GM23248 (cell line): ENCODE measurements at regions not wholly inside any gene's neighbourhood (a gene's known extent, or its start where the extent isn't known, plus 50 kb on each side); places are given as distances from the start of the nearest gene placed in this dataset.

Source experiments
- DNase-seq: peaks from one replicate; pipeline ENCODE4 v3.0.0-alpha.2; 2015
- H2AFZ ChIP-seq: fragments of 200-600 bp; sonication (generic); 2 replicates; pipeline ENCODE4 v1.6.1; 2016; ENCODE audit warnings: antibody characterized with exemption
- H3F3A ChIP-seq: fragments of 200-600 bp; sonication (generic); 2 replicates; pipeline ENCODE4 v1.6.1; 2016; ENCODE audit warnings: mild to moderate bottlenecking, antibody characterized with exemption, mixed run types; ENCODE audit not compliant: insufficient read depth
- H3K27ac ChIP-seq: fragments of 200-600 bp; sonication (generic); 2 replicates; pipeline ENCODE4 v1.5.1; 2016; ENCODE audit warnings: mild to moderate bottlenecking
- H3K27me3 ChIP-seq: fragments of 200-600 bp; sonication (generic); replicated peaks from 2 replicates; pipeline ENCODE4 v1.6.1; 2016; ENCODE audit warnings: mild to moderate bottlenecking; ENCODE audit not compliant: insufficient read depth
- H3K36me3 ChIP-seq: fragments of 200-600 bp; sonication (generic); 2 replicates; pipeline ENCODE4 v1.6.1; 2016; ENCODE audit warnings: low read depth, mild to moderate bottlenecking
- H3K4me1 ChIP-seq: fragments of 200-600 bp; sonication (generic); 2 replicates; pipeline ENCODE4 v1.6.1; 2016; ENCODE audit warnings: mild to moderate bottlenecking; ENCODE audit not compliant: insufficient read depth
- H3K4me2 ChIP-seq: fragments of 200-600 bp; sonication (generic); one replicate; pipeline ENCODE4 v1.6.1; 2016; ENCODE audit warnings: mild to moderate bottlenecking; ENCODE audit not compliant: unreplicated experiment
- H3K4me3 ChIP-seq: fragments of 200-600 bp; sonication (generic); 2 replicates; pipeline ENCODE4 v1.5.1; 2016; ENCODE audit warnings: mild to moderate bottlenecking
- H3K79me2 ChIP-seq: fragments of 200-600 bp; sonication (generic); 2 replicates; pipeline ENCODE4 v1.6.1; 2016; ENCODE audit warnings: mild to moderate bottlenecking; ENCODE audit not compliant: insufficient read depth
- H3K9ac ChIP-seq: fragments of 200-600 bp; sonication (generic); 2 replicates; pipeline ENCODE4 v1.6.1; 2016; ENCODE audit warnings: mild to moderate bottlenecking
- H3K9me2 ChIP-seq: fragments of 200-600 bp; sonication (generic); 2 replicates; pipeline ENCODE4 v1.6.1; 2016; ENCODE audit warnings: mixed run types, mild to moderate bottlenecking, moderate library complexity; ENCODE audit not compliant: insufficient read depth
- H3K9me3 ChIP-seq: fragments of 200-600 bp; sonication (generic); one replicate; pipeline ENCODE4 v1.6.1; 2017; ENCODE audit warnings: low read depth
- H4K20me1 ChIP-seq: fragments of 200-600 bp; sonication (generic); 2 replicates; pipeline ENCODE4 v1.6.0; 2016; ENCODE audit not compliant: insufficient read depth
- EZH2 ChIP-seq: fragments of 200-600 bp; sonication (generic); IDR thresholded peaks from 2 replicates; pipeline ENCODE4 v1.6.1; 2018; ENCODE audit warnings: antibody characterized with exemption, mild to moderate bottlenecking; ENCODE audit not compliant: insufficient read depth, poor library complexity, severe bottlenecking
- EZH2phosphoT487 ChIP-seq: fragments of 200-600 bp; sonication (generic); IDR thresholded peaks from 2 replicates; pipeline ENCODE4 v1.6.1; 2018; ENCODE audit warnings: antibody characterized with exemption, moderate library complexity, mild to moderate bottlenecking, low read depth; ENCODE audit not compliant: insufficient read depth
- WGBS, 2 experiments: methylation state at CpG; one replicate each; pipeline ENCODE4 v1.1.6; 2015 to 2017; ENCODE audit warnings: low lambda C conversion rate in 2 of 2, low coverage in 1 of 2; ENCODE audit errors: missing lambda C conversion rate in 2 of 2; 5-methylcytosine and 5-hydroxymethylcytosine counted together
- in situ Hi-C: fragments of 300-500 bp; cut with MboI; formaldehyde crosslinking; loops from 2 replicates; pipeline ENCODE4 v1.15.0; 2020

DNA sequence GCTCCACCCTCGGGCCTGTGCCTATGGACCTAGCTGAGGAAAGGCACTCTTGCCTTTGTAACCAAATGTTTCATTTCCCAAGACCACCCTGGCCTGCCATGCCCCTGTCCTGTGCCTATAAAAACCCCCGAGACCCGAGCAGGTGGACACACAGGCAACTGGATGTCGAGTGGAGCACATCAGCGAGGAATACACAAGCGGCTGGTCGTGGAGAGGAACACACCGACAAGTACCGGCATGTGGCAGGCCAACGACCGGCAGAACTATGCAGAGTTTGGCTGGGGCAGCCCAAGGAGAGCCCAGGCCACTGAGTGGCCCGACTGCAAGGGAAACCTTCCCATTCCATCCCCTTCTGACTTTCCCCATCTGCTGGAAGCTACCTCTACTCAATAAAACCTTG, 1963.8 kb upstream of the CELF4 start:
- TF ChIP-seq EZH2: no peak
- no peak for TF ChIP-seq EZH2phosphoT487
- Histone ChIP-seq H3K4me3 (no peak overlapping the region), H4K20me1 (no peaks in the 10 kb centered on the region), H3K9me2 (no peaks in the 10 kb centered on the region), H3K79me2 (no peaks in the 10 kb centered on the region), H3K9ac (no peak overlapping the region), H3K36me3 (no peaks in the 10 kb centered on the region), H3K9me3 (no peaks in the 10 kb centered on the region), H3K27ac (no peak overlapping the region), H3K4me1 (no peaks in the 10 kb centered on the region), H2AFZ (no peak overlapping the region), H3K27me3 (no peaks in the 10 kb centered on the region), H3F3A (no peaks in the 10 kb centered on the region), H3K4me2 (no peak overlapping the region)
- 91 to 96% methylated on average over 12 of the region's 12 CpGs for WGBS, 2 experiments
- no peak for DNase-seq
- in situ Hi-C loops: no loop called here

DNA sequence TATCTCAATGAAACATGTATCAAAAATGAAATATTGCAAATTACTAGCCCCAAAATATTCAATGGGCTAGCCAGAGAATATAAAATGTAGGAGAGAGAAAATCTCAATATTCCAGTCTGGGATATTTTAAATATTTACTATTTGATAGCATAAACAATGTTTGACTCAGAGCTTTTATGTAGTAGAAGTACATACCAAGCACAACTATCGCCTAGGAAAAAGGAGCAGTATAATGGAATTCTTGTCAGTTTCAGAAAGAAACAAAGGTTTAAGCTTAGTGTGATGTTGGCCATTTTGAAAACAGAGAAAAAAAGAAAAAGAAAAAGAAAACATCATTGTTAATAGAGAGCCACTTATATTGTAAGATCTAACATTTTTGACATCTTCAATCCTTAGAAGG, 1961.9 kb upstream of the CELF4 start:
- Histone ChIP-seq H3K9ac (no peak overlapping the region), H3K27me3 (no peaks in the 10 kb centered on the region), H3K9me3 (no peaks in the 10 kb centered on the region), H2AFZ (no peak overlapping the region), H4K20me1 (no peaks in the 10 kb centered on the region), H3K4me3 (no peak overlapping the region), H3K4me1 (0 out of 2 replicates have a peak, but pooled peaks cover 9% of the 10 kb centered on the region), H3F3A (no peaks in the 10 kb centered on the region), H3K27ac (no peak overlapping the region), H3K4me2 (no peak overlapping the region), H3K36me3 (no peaks in the 10 kb centered on the region), H3K9me2 (no peaks in the 10 kb centered on the region), H3K79me2 (no peaks in the 10 kb centered on the region)
- in situ Hi-C loops: no loop called here
- TF ChIP-seq EZH2phosphoT487 (no peak), EZH2 (no peak)
- no peak for DNase-seq
- WGBS, 2 experiments: 93 to 96% methylated on average over 1 of the region's 1 CpG

GRCh38 chr18:39524370-39524769, 1958.8 kb upstream of the CELF4 start:
- TF ChIP-seq EZH2phosphoT487 (no peak), EZH2 (no peak)
- Histone ChIP-seq H3K4me3 (no peak overlapping the region), H3K9me3 (no peaks in the 10 kb centered on the region), H3K36me3 (no peaks in the 10 kb centered on the region), H2AFZ (no peak overlapping the region), H3K27me3 (no peaks in the 10 kb centered on the region), H3K27ac (no peak overlapping the region), H3K4me1 (0 out of 2 replicates have a peak, but pooled peaks cover 9% of the 10 kb centered on the region), H3F3A (no peaks in the 10 kb centered on the region), H3K9ac (no peak overlapping the region), H3K4me2 (no peak overlapping the region), H3K9me2 (no peaks in the 10 kb centered on the region), H4K20me1 (no peaks in the 10 kb centered on the region), H3K79me2 (no peaks in the 10 kb centered on the region)
- in situ Hi-C loops: no loop called here
- DNase-seq: no peak

DNA sequence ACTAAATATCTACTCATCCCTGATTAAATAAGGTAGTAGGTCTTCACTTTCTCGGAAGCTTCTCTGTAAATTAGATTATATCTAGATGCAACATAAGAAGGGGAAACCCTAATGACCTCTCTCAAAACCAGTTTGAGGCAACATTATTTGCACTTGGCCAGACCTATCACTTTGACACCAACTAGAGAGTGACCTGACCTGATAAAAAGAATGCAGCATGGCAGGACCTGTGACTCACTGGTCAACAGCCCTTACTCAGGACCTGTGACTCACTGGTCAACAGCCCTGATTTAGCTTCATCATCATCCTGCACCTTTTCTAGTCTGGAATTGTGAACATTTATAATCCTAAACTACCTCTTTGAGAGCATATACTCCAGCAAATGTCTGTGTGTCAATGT, 1957.7 kb upstream of the CELF4 start:
- Histone ChIP-seq H2AFZ (no peak overlapping the region), H3K4me1 (0 out of 2 replicates have a peak, but pooled peaks cover 9% of the 10 kb centered on the region), H3K9me3 (no peaks in the 10 kb centered on the region), H3K27me3 (no peaks in the 10 kb centered on the region), H3K79me2 (no peaks in the 10 kb centered on the region), H3K4me2 (no peak overlapping the region), H3K4me3 (no peak overlapping the region), H3F3A (no peaks in the 10 kb centered on the region), H3K36me3 (no peaks in the 10 kb centered on the region), H3K9me2 (no peaks in the 10 kb centered on the region), H3K9ac (no peak overlapping the region), H3K27ac (no peak overlapping the region), H4K20me1 (no peaks in the 10 kb centered on the region)
- 97 to 100% methylated on average over 1 of the region's 1 CpG for WGBS, 2 experiments
- in situ Hi-C loops: no loop called here
- no peak for TF ChIP-seq EZH2phosphoT487
- DNase-seq: peak; percentile 60

- no peaks in the 10 kb centered on the region for H3K79me2 ChIP-seq
- in situ Hi-C loops: no loop called here
- no peak overlapping the region for H3K4me3 ChIP-seq
These were observed 1955.6 kb upstream of the CELF4 start for GRCh38 chr18:39521164-39521563.

More at GRCh38 chr18:39521164-39521563, 1955.6 kb upstream of the CELF4 start:
- no peak overlapping the region for H3K27ac ChIP-seq
- H4K20me1 ChIP-seq: no peaks in the 10 kb centered on the region
- no peaks in the 10 kb centered on the region for H3K27me3 ChIP-seq
- H3K9ac ChIP-seq: no peak overlapping the region
- no peaks in the 10 kb centered on the region for H3K9me2 ChIP-seq
- H3K4me2 ChIP-seq: no peak overlapping the region
- DNase-seq: no peak
- H3K9me3 ChIP-seq: no peaks in the 10 kb centered on the region
- no peak overlapping the region for H2AFZ ChIP-seq
- no peaks in the 10 kb centered on the region for H3F3A ChIP-seq
- TF ChIP-seq EZH2phosphoT487 (no peak), EZH2 (no peak)
- H3K4me1 ChIP-seq: 0 out of 2 replicates have a peak, but pooled peaks cover 9% of the 10 kb centered on the region
- H3K36me3 ChIP-seq: no peaks in the 10 kb centered on the region
